22Rv1 (cell line): ENCODE measurements at regions not wholly inside any gene's neighbourhood (a gene's known extent, or its start where the extent isn't known, plus 50 kb on each side); places are given as distances from the start of the nearest gene placed in this dataset.

Source experiments
- ZFX ChIP-seq: fragments of 450-650 bp; IDR thresholded peaks from 2 replicates; pipeline ENCODE4 v1.6.1; 2017; ENCODE audit warnings: antibody characterized with exemption, borderline replicate concordance
- TF ChIP-seq, protein P1 (sequence below): fragments of 450-650 bp; IDR thresholded peaks from 2 replicates; pipeline ENCODE4 v1.5.1; 2017; ENCODE audit warnings: mild to moderate bottlenecking

- TF ChIP-seq, protein P1, sequence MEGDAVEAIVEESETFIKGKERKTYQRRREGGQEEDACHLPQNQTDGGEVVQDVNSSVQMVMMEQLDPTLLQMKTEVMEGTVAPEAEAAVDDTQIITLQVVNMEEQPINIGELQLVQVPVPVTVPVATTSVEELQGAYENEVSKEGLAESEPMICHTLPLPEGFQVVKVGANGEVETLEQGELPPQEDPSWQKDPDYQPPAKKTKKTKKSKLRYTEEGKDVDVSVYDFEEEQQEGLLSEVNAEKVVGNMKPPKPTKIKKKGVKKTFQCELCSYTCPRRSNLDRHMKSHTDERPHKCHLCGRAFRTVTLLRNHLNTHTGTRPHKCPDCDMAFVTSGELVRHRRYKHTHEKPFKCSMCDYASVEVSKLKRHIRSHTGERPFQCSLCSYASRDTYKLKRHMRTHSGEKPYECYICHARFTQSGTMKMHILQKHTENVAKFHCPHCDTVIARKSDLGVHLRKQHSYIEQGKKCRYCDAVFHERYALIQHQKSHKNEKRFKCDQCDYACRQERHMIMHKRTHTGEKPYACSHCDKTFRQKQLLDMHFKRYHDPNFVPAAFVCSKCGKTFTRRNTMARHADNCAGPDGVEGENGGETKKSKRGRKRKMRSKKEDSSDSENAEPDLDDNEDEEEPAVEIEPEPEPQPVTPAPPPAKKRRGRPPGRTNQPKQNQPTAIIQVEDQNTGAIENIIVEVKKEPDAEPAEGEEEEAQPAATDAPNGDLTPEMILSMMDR: no peak
- TF ChIP-seq ZFX: no peak
Measured at GRCh38 chr16:62450291-62450690, 414.1 kb upstream of the CDH8 start.
